ENCODE measurements at regions not wholly inside any gene's neighbourhood (a gene's known extent, or its start where the extent isn't known, plus 50 kb on each side); places are given as distances from the start of the nearest gene placed in this dataset.

- Histone ChIP-seq H3K4me3 (ENCODE audit: control extremely low read depth in 1 of 5, extremely low read depth in 1 of 5, insufficient read depth in 1 of 5, low read depth in 2 of 5, low read length in 4 of 5) (no peak overlapping the region), H3K9me3 (ENCODE audit: control extremely low read depth in 1 of 3, control insufficient read depth in 2 of 3, insufficient read depth in 1 of 3, low read length in 2 of 3) (peaks cover 0 to 3% (median 0%) of the 10 kb centered on the region in 3 donors), H3K36me3 (replicated peaks in 1 of 2; ENCODE audit: control extremely low read depth in 1 of 2, control insufficient read depth in 1 of 2, extremely low read depth in 1 of 2, insufficient read depth in 2 of 2, low read length in 1 of 2) (no peaks in the 10 kb centered on the region), H4K20me1 (ENCODE audit: control insufficient read depth, insufficient read depth, low read length, poor library complexity, severe bottlenecking) (no peaks in the 10 kb centered on the region), H3K4me2 (replicated peaks; ENCODE audit: low read depth, low read length, poor library complexity, severe bottlenecking) (no peak overlapping the region), H3K4me1 (ENCODE audit: control insufficient read depth in 2 of 2, insufficient read depth in 2 of 2, low read length in 2 of 2) (no peaks in the 10 kb centered on the region), H2AFZ (ENCODE audit: insufficient read depth, low read depth, low read length, poor library complexity, severe bottlenecking) (no peak overlapping the region), H3K79me2 (ENCODE audit: control insufficient read depth, insufficient read depth, low read length) (no peaks in the 10 kb centered on the region), H3K27ac (ENCODE audit: low read length in 2 of 2) (no peak overlapping the region), H3K27me3 (replicated peaks in 1 of 4; ENCODE audit: control extremely low read depth in 1 of 4, control insufficient read depth in 3 of 4, insufficient read depth in 4 of 4, low read length in 3 of 4) (no peaks in the 10 kb centered on the region), H3K9ac (ENCODE audit: low read length) (no peak overlapping the region)
- POLR2A ChIA-PET, result no interaction called here
- intact Hi-C loops (cut with micrococcal nuclease), result no loop called here
- Mint-ChIP-seq H3K4me1 (no peaks in the 10 kb centered on the region), H3K4me3 (no peak overlapping the region), H3K27me3 (no peaks in the 10 kb centered on the region), H3K9me3 (ENCODE audit: insufficient read depth) (no peaks in the 10 kb centered on the region), H3K27ac (no peak overlapping the region)
- no peak for TF ChIP-seq CTCF (IDR thresholded peaks at IDR 0.05)
- TF ChIP-seq EZH2 (IDR thresholded peaks at IDR 0.05; ENCODE audit: borderline replicate concordance, insufficient read depth, low read depth, low read length, poor library complexity, severe bottlenecking), result no peak
- WGBS (ENCODE audit: insufficient coverage), result 90% methylated on average over 2 of the region's 3 CpGs
- CTCF ChIA-PET, result no interaction called here
- DNase-seq (no peak), ATAC-seq (ENCODE audit: low read depth) (no peak)
These were observed 1261.6 kb upstream of the TMEM132C start for GRCh38 chr12:127005406-127005805.

DNA sequence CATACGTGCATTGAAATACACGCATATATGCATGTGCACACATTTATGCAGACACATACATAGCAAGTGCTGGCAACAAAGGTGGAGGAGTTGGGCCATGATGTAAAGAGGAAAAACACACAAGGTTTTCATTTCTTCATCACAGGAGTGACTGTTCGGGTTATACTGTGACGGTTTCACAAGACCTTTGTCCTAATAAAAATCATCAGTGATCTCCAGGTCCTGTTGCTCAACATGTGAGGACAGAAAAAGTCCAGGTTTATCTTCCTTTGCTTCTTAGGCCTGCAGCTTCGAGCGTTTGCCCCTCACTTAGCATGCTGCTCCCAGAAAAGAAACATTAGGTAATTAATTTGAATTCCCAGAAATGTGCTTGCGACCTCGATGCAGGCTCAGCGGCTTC lies 1260.0 kb upstream of the TMEM132C start:
- Histone ChIP-seq H3K27me3 (replicated peaks in 1 of 4; ENCODE audit: control extremely low read depth in 1 of 4, control insufficient read depth in 3 of 4, insufficient read depth in 4 of 4, low read length in 3 of 4) (no peaks in the 10 kb centered on the region), H3K36me3 (replicated peaks in 1 of 2; ENCODE audit: control extremely low read depth in 1 of 2, control insufficient read depth in 1 of 2, extremely low read depth in 1 of 2, insufficient read depth in 2 of 2, low read length in 1 of 2) (no peaks in the 10 kb centered on the region), H2AFZ (ENCODE audit: insufficient read depth, low read depth, low read length, poor library complexity, severe bottlenecking) (no peak overlapping the region), H3K9ac (ENCODE audit: low read length) (no peak overlapping the region), H3K4me3 (ENCODE audit: control extremely low read depth in 1 of 5, extremely low read depth in 1 of 5, insufficient read depth in 1 of 5, low read depth in 2 of 5, low read length in 4 of 5) (no peak overlapping the region), H3K27ac (ENCODE audit: low read length in 2 of 2) (no peak overlapping the region), H3K9me3 (ENCODE audit: control extremely low read depth in 1 of 3, control insufficient read depth in 2 of 3, insufficient read depth in 1 of 3, low read length in 2 of 3) (no peaks in the 10 kb centered on the region), H3K4me2 (replicated peaks; ENCODE audit: low read depth, low read length, poor library complexity, severe bottlenecking) (no peak overlapping the region), H3K79me2 (ENCODE audit: control insufficient read depth, insufficient read depth, low read length) (no peaks in the 10 kb centered on the region), H4K20me1 (ENCODE audit: control insufficient read depth, insufficient read depth, low read length, poor library complexity, severe bottlenecking) (no peaks in the 10 kb centered on the region), H3K4me1 (ENCODE audit: control insufficient read depth in 2 of 2, insufficient read depth in 2 of 2, low read length in 2 of 2) (no peaks in the 10 kb centered on the region)
- Mint-ChIP-seq H3K9me3 (ENCODE audit: insufficient read depth) (no peaks in the 10 kb centered on the region), H3K27ac (no peak overlapping the region), H3K4me3 (no peak overlapping the region), H3K27me3 (no peaks in the 10 kb centered on the region), H3K4me1 (no peaks in the 10 kb centered on the region)
- ChIA-PET POLR2A (no interaction called here), CTCF (no interaction called here)
- 95% methylated on average over 7 of the region's 9 CpGs for WGBS (ENCODE audit: insufficient coverage)
- intact Hi-C loops (cut with micrococcal nuclease), result no loop called here
- ATAC-seq (ENCODE audit: low read depth), result no peak
- DNase-seq, result no peak
- TF ChIP-seq EZH2 (IDR thresholded peaks at IDR 0.05; ENCODE audit: borderline replicate concordance, insufficient read depth, low read depth, low read length, poor library complexity, severe bottlenecking) (no peak), CTCF (IDR thresholded peaks at IDR 0.05) (no peak)

Data from B cell (primary cell).